ENCODE measurements at regions not wholly inside any gene's neighbourhood (a gene's known extent, or its start where the extent isn't known, plus 50 kb on each side); places are given as distances from the start of the nearest gene placed in this dataset.
"Not testable (repeated sequence)": the region's sequence is repeated elsewhere in the genome, so short reads cannot be mapped to it uniquely, and the experiment has no call there.

GRCh38 chr10:118900617-118901016 is 128.9 kb upstream of the NANOS1 start:
- H3K4me3 ChIP-seq, result no peak overlapping the region
- no peaks in the 10 kb centered on the region for H3K9me3 ChIP-seq
- no peak overlapping the region for H3K27ac ChIP-seq
- DNase-seq (no peak), ATAC-seq (no peak)
- TF ChIP-seq, protein P1, sequence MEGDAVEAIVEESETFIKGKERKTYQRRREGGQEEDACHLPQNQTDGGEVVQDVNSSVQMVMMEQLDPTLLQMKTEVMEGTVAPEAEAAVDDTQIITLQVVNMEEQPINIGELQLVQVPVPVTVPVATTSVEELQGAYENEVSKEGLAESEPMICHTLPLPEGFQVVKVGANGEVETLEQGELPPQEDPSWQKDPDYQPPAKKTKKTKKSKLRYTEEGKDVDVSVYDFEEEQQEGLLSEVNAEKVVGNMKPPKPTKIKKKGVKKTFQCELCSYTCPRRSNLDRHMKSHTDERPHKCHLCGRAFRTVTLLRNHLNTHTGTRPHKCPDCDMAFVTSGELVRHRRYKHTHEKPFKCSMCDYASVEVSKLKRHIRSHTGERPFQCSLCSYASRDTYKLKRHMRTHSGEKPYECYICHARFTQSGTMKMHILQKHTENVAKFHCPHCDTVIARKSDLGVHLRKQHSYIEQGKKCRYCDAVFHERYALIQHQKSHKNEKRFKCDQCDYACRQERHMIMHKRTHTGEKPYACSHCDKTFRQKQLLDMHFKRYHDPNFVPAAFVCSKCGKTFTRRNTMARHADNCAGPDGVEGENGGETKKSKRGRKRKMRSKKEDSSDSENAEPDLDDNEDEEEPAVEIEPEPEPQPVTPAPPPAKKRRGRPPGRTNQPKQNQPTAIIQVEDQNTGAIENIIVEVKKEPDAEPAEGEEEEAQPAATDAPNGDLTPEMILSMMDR (IDR thresholded peaks at IDR 0.05 in 4 of 5, conservative IDR thresholded peaks at IDR 0.05 in 1 of 5), result no peak
- TF ChIP-seq POLR2A (IDR thresholded peaks at IDR 0.05), result no peak
- no peaks in the 10 kb centered on the region for H3K36me3 ChIP-seq
- no peaks in the 10 kb centered on the region for H3K4me1 ChIP-seq
- intact Hi-C loops (cut with DNase I; ENCODE audit: low total_unique reads) (no loop called here), in situ Hi-C loops (cut with MboI; ENCODE audit: low sequenced_read_pairs in 4 of 4) (no loop called here)
- H3K27me3 ChIP-seq, result no peaks in the 10 kb centered on the region

DNA sequence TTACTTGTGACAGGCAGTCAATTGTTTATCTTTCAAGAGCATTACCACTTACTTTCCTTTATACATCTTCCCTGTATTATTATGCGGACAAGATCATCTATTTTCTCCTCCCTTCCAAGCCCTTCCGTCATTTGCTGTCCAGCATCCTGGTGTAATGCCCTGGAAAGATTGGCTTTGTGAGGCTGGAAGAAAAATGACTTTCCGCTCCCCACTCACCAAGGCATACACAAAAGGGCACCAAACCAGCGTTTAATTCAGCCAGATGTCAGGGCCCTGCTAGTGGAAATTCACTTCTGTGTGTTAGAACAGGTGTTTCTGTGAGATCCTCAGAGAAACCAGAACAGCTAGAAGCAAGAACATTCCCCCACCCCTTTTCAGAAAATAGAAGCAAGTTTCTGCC is 128.1 kb upstream of the NANOS1 start:
- no peak overlapping the region for H3K27ac ChIP-seq
- H3K9me3 ChIP-seq, result no peaks in the 10 kb centered on the region
- in situ Hi-C loops (cut with MboI; ENCODE audit: low sequenced_read_pairs in 4 of 4), result no loop called here
- no peaks in the 10 kb centered on the region for H3K4me1 ChIP-seq
- no peaks in the 10 kb centered on the region for H3K27me3 ChIP-seq
- no peak for DNase-seq
- H3K4me3 ChIP-seq, result no peak overlapping the region
- ATAC-seq, result no peak
- TF ChIP-seq, protein P1 (IDR thresholded peaks at IDR 0.05 in 4 of 5, conservative IDR thresholded peaks at IDR 0.05 in 1 of 5), result no peak
- no peak for TF ChIP-seq POLR2A (IDR thresholded peaks at IDR 0.05)
- intact Hi-C loops (cut with DNase I; ENCODE audit: low total_unique reads), result no loop called here
- no peaks in the 10 kb centered on the region for H3K36me3 ChIP-seq

DNA sequence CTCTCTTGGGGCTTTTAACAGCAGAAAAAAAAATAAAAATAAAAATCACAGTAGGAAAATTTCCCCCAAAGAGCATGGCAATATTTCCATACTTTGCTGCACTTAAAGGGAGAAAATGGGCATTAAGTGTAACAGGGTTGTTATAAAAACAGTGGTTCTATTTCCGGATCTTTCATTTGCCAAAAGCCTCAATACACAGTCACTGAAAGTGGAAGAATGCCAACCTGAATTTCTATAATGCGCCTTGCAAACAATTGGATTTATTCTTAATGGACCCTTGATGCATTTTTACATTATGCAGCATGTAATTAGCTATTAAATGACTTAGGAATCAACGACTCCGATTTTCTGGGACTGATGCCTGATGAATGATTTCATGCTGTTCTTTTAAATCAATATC is 127.6 kb upstream of the NANOS1 start:
- H3K36me3 ChIP-seq, result no peaks in the 10 kb centered on the region
- H3K4me1 ChIP-seq, result no peaks in the 10 kb centered on the region
- no peak for TF ChIP-seq POLR2A (IDR thresholded peaks at IDR 0.05)
- TF ChIP-seq, protein P1 (IDR thresholded peaks at IDR 0.05 in 4 of 5, conservative IDR thresholded peaks at IDR 0.05 in 1 of 5), result no peak
- no peak overlapping the region for H3K4me3 ChIP-seq
- no peak overlapping the region for H3K27ac ChIP-seq
- no peaks in the 10 kb centered on the region for H3K27me3 ChIP-seq
- in situ Hi-C loops (cut with MboI; ENCODE audit: low sequenced_read_pairs in 4 of 4) (no loop called here), intact Hi-C loops (cut with DNase I; ENCODE audit: low total_unique reads) (no loop called here)
- no peaks in the 10 kb centered on the region for H3K9me3 ChIP-seq
- no peak for DNase-seq
- no peak for ATAC-seq

DNA sequence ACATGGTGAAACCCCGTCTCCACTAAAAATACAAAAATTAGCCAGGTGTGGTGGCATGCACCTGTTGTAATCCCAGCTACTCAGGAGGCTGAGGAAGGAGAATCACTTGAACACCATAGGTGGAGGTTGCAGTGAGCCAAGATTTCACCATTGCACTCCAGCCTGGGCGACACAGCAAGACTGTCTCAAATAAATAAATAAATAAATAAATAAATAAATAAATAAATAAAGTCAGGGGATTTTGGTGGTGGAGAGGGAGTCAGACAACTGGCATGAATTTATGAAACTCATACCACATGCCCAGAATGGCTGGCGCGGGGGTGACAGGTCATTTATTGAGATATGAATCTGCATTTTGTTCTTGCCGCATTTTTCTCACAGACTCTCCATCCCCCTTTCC is 126.9 kb upstream of the NANOS1 start:
- in situ Hi-C loops (cut with MboI; ENCODE audit: low sequenced_read_pairs in 4 of 4); H3K36me3 ChIP-seq; H3K9me3 ChIP-seq; H3K27me3 ChIP-seq; DNase-seq; H3K4me3 ChIP-seq; H3K27ac ChIP-seq; intact Hi-C loops (cut with DNase I; ENCODE audit: low total_unique reads); H3K4me1 ChIP-seq; ATAC-seq: not testable (repeated sequence)

DNA sequence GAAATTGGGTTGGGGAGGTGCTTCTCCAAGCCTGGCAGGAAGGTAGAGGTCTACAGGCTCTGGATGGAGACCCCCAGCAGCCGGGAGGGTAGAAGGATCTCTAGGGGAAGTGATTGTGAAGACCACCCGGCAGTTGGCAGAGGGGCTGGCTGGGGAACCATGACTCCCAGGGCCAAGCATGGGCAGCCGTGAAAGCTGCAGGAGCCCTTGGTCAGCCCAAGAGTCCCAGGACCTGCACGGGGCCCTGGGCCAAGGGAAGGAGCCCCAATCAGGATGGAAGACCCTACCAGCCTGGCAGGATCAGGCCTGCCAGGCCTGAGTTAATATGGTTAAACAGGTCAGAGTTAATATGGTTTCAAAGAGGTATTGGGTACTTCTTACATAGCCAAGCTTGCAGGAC is 126.3 kb upstream of the NANOS1 start:
- H3K36me3 ChIP-seq, result no peaks in the 10 kb centered on the region
- intact Hi-C loops (cut with DNase I; ENCODE audit: low total_unique reads) (no loop called here), in situ Hi-C loops (cut with MboI; ENCODE audit: low sequenced_read_pairs in 4 of 4) (no loop called here)
- H3K4me1 ChIP-seq, result no peaks in the 10 kb centered on the region
- no peaks in the 10 kb centered on the region for H3K27me3 ChIP-seq
- H3K9me3 ChIP-seq, result no peaks in the 10 kb centered on the region
- no peak overlapping the region for H3K4me3 ChIP-seq
- TF ChIP-seq, protein P1 (IDR thresholded peaks at IDR 0.05 in 4 of 5, conservative IDR thresholded peaks at IDR 0.05 in 1 of 5), result no peak
- no peak for TF ChIP-seq POLR2A (IDR thresholded peaks at IDR 0.05)
- no peak overlapping the region for H3K27ac ChIP-seq
- ATAC-seq (no peak), DNase-seq (no peak)

Measured in gastrocnemius medialis (tissue), 4 donors.